K562 (cell line): ENCODE measurements at regions not wholly inside any gene's neighbourhood (a gene's known extent, or its start where the extent isn't known, plus 50 kb on each side); places are given as distances from the start of the nearest gene placed in this dataset.

ENCODE experiments used
- ATAC-seq: fragments of 200-7000 bp; cut with Tn5 transposase; 3 replicates; pipeline ENCODE4 v1.9.1; 2020; ENCODE audit warnings: moderate library complexity
- BruUV-seq: library from RNA; stranded (reverse); fragments of 400-500 nt; replicated peaks from 2 replicates; lab custom pipeline; 2021; lab: Mats Ljungman, UMichigan
- CTCF ChIA-PET: fragments of 300-600 bp; formaldehyde crosslinking; extraction: SDS; loops from one replicate; lab custom pipeline; 2021; ENCODE audit warnings: low intra/inter-chr PET ratio; lab: Yijun Ruan, JAX
- POLR2A ChIA-PET: fragments of 300-600, 350-650 bp; sonication (Branson Sonifier 250); formaldehyde crosslinking; extraction: SDS; loops from one replicate; lab custom pipeline; 2021; ENCODE audit warnings: antibody characterized with exemption, inconsistent platforms; lab: Yijun Ruan, JAX
- DNase-seq, 4 experiments: peaks; one replicate each; pipeline versions ENCODE4 v3.0.0 to v3.0.0-alpha.2; 2011 to 2018; ENCODE audit warnings: low spot score in 3 of 4, mixed read lengths in 3 of 4; ENCODE audit errors: extremely low read depth in 1 of 4
- FAIRE-seq: peaks from 2 replicates; lab custom pipeline; 2011; peaks lifted over from hg19 to GRCh38; lab: Jason Lieb, UNC
- H2AFZ ChIP-seq: 2 replicates; pipeline ENCODE4 v1.6.0; 2011; ENCODE audit warnings: low read depth, low read length, control low read depth, inconsistent platforms
- H3K27ac ChIP-seq: fragments of 200-600 bp; 3 replicates; pipeline ENCODE4 v1.8.0; 2011; ENCODE audit warnings: low read depth, mild to moderate bottlenecking, control low read depth, inconsistent platforms, low read length, moderate library complexity, mixed read lengths; ENCODE audit errors: extremely low read depth
- H3K27me3 ChIP-seq, 2 experiments: fragments of 300-600 bp in 1 of 2; 2 replicates in 1 of 2; 3 replicates in 1 of 2; pipeline versions ENCODE4 v1.6.0 to v1.8.0; 2011; ENCODE audit warnings: inconsistent platforms in 2 of 2, low read length in 2 of 2, mild to moderate bottlenecking in 1 of 2, mixed read lengths in 1 of 2, moderate library complexity in 1 of 2; ENCODE audit not compliant: control insufficient read depth in 2 of 2, insufficient read depth in 2 of 2
- H3K36me3 ChIP-seq: fragments of 300-600 bp; 3 replicates; pipeline ENCODE4 v1.8.0; 2011; ENCODE audit warnings: mild to moderate bottlenecking, low read length, inconsistent platforms; ENCODE audit not compliant: control insufficient read depth, insufficient read depth
- H3K4me1 ChIP-seq, 2 experiments: fragments of 200-600 bp in 1 of 2; replicated peaks in 1 of 2; 2 replicates in 1 of 2; 3 replicates in 1 of 2; pipeline versions ENCODE4 v1.5.1 to v1.8.0; 2011; ENCODE audit warnings: inconsistent platforms in 2 of 2, low read length in 2 of 2, mild to moderate bottlenecking in 1 of 2, mixed read lengths in 1 of 2, moderate library complexity in 1 of 2; ENCODE audit not compliant: control insufficient read depth in 2 of 2, insufficient read depth in 2 of 2
- H3K4me2 ChIP-seq: 2 replicates; pipeline ENCODE4 v1.6.1; 2011; ENCODE audit warnings: low read length, control low read depth, inconsistent platforms, mixed read lengths; ENCODE audit not compliant: insufficient read depth
- H3K4me3 ChIP-seq: fragments of 200-600 bp; sonication (generic), shearing (Covaris generic); 2 replicates; pipeline ENCODE4 v1.5.1; 2016; ENCODE audit warnings: control low read depth, inconsistent platforms
- H3K79me2 ChIP-seq: fragments of 200-600 bp; 3 replicates; pipeline ENCODE4 v1.8.0; 2011; ENCODE audit warnings: low read length, inconsistent platforms; ENCODE audit not compliant: control insufficient read depth, insufficient read depth
- H3K9ac ChIP-seq, 2 experiments: 2 replicates each; pipeline versions ENCODE4 v1.6.0 to v1.6.1; 2011; ENCODE audit warnings: low read depth in 2 of 2, low read length in 2 of 2, control low read depth in 1 of 2, inconsistent platforms in 1 of 2, mild to moderate bottlenecking in 1 of 2, mixed read lengths in 1 of 2; ENCODE audit not compliant: insufficient read depth in 1 of 2
- H3K9me1 ChIP-seq: one replicate; pipeline ENCODE4 v1.6.0; 2011; ENCODE audit warnings: inconsistent platforms, mild to moderate bottlenecking, low read length, moderate library complexity; ENCODE audit not compliant: control insufficient read depth, insufficient read depth
- H3K9me3 ChIP-seq: replicated peaks from 2 replicates; pipeline ENCODE4 v1.5.1; 2011; ENCODE audit warnings: low read depth, low read length, inconsistent platforms; ENCODE audit not compliant: control insufficient read depth, insufficient read depth
- H4K20me1 ChIP-seq: replicated peaks from 2 replicates; pipeline ENCODE4 v1.6.1; 2011; ENCODE audit warnings: low read length, inconsistent platforms, mixed read lengths; ENCODE audit not compliant: control insufficient read depth, insufficient read depth
- ASH1L ChIP-seq: fragments of 450-650 bp; IDR thresholded peaks from 2 replicates; pipeline ENCODE4 v1.6.1; 2018; ENCODE audit warnings: borderline replicate concordance, mild to moderate bottlenecking, low read depth; ENCODE audit not compliant: partially characterized antibody
- FOS ChIP-seq: IDR thresholded peaks from 3 replicates; pipeline ENCODE4 v1.6.1; 2011; ENCODE audit not compliant: insufficient read length; ENCODE audit errors: extremely low read depth
- KDM4B ChIP-seq, 2 experiments: fragments of 450-650 bp in 1 of 2; sonication (generic) in 1 of 2; IDR thresholded peaks; 2 replicates each; pipeline ENCODE4 v1.6.1; 2016 to 2017; ENCODE audit warnings: borderline replicate concordance in 2 of 2, antibody characterized with exemption in 1 of 2, low read depth in 1 of 2, mild to moderate bottlenecking in 1 of 2
- KLF13 ChIP-seq: fragments of 450-650 bp; IDR thresholded peaks from 2 replicates; pipeline ENCODE4 v1.6.1; 2016; ENCODE audit warnings: missing genetic modification characterization, low read depth, mild to moderate bottlenecking, missing compliant biosample characterization, moderate library complexity, borderline replicate concordance
- NFYB ChIP-seq: IDR thresholded peaks from 2 replicates; pipeline ENCODE4 v1.6.1; 2011; ENCODE audit warnings: mild to moderate bottlenecking, moderate library complexity; ENCODE audit not compliant: insufficient read length; ENCODE audit errors: extremely low read depth
- PHF21A ChIP-seq: fragments of 450-650 bp; IDR thresholded peaks from 2 replicates; pipeline ENCODE4 v1.6.1; 2017; ENCODE audit warnings: low read depth, borderline replicate concordance
- POLR3A ChIP-seq: IDR thresholded peaks from 2 replicates; pipeline ENCODE4 v1.6.1; 2011; ENCODE audit warnings: borderline replicate concordance, mild to moderate bottlenecking, moderate library complexity; ENCODE audit not compliant: insufficient read length, insufficient read depth; ENCODE audit errors: extremely low read depth
- RAD51 ChIP-seq: fragments of 450-650 bp; IDR thresholded peaks from 2 replicates; pipeline ENCODE4 v1.7.1; 2016; ENCODE audit warnings: low read depth, mild to moderate bottlenecking, borderline replicate concordance
- RBM25 ChIP-seq: fragments of 200-400 bp; formaldehyde crosslinking; IDR thresholded peaks from 2 replicates; pipeline ENCODE4 v1.6.1; 2018; ENCODE audit warnings: low read length, low read depth, moderate library complexity; ENCODE audit not compliant: severe bottlenecking
- TCF3 ChIP-seq: sonication (generic); formaldehyde crosslinking; IDR thresholded peaks from 2 replicates; pipeline ENCODE4 v1.4.0; 2020; ENCODE audit warnings: mild to moderate bottlenecking, missing genetic modification reagents
- USF1 ChIP-seq: sonication (generic); formaldehyde crosslinking; IDR thresholded peaks from 2 replicates; pipeline ENCODE4 v1.9.0; 2022; ENCODE audit warnings: mild to moderate bottlenecking, missing genetic modification reagents
- ZNF263 ChIP-seq: sonication (generic); formaldehyde crosslinking; IDR thresholded peaks from 2 replicates; pipeline ENCODE4 v1.8.0; 2022; ENCODE audit warnings: mild to moderate bottlenecking, missing genetic modification reagents, borderline replicate concordance
- WGBS: fragments of 100-300 bp; shearing (Covaris generic); methylation state at CpG from one replicate; pipeline ENCODE4 v1.1.6; 2016; ENCODE audit warnings: low coverage, mixed read lengths; ENCODE audit not compliant: insufficient coverage; ENCODE audit errors: missing lambda C conversion rate; 5-methylcytosine and 5-hydroxymethylcytosine counted together
- in situ Hi-C: fragments of 300-500 bp; cut with MboI; formaldehyde crosslinking; loops from 4 replicates; pipeline ENCODE4 v1.15.0; 2018; ENCODE audit warnings: inconsistent platforms, mixed read lengths
- intact Hi-C: fragments of 100-400 bp; cut with micrococcal nuclease; formaldehyde crosslinking; loops from 2 replicates; pipeline ENCODE4 v1.14.2; 2022
- TF ChIP-seq, protein P1 (sequence below): sonication (generic); formaldehyde crosslinking; IDR thresholded peaks from 2 replicates; pipeline ENCODE4 v1.5.0; 2020; ENCODE audit warnings: missing genetic modification reagents

DNA sequence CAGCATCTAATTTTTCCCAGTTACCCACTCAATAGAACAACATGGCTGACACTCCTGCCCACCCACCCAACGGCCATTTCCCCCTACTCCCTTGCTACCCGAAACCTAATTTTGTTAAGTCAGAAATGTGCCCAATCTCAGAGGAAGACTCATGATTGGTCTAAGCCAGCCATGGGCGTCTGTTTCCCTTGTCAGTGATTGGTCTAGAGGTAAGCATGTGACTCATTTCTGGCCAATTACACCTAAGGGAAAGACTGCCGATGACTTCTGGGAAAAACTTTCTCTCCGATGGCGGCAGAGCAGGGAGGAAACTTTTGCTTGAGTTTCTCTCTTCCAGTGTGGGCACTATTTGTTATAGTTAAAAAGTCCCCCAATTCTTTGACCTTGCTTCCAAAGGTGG, 72.9 kb downstream of the RPLP1 start:
- Histone ChIP-seq H3K27me3 (peaks cover 10 to 44% of the 10 kb centered on the region in 2 experiments; a peak in 4 of 5 replicates), H3K9me3 (no peaks in the 10 kb centered on the region), H2AFZ (peak overlapping the region; percentile 69)
- peak; percentile 19 to 70 (median 64) for DNase-seq
- intact Hi-C loops (no loop called here), in situ Hi-C loops (no loop called here)
- 3% methylated on average over 6 of the region's 6 CpGs for WGBS
- ChIA-PET POLR2A (interaction anchor here (1.8 kb wide), 1 partner anchor 14 kb away, joined by 5 read pairs; no protein-coding TSS in a partner anchor), CTCF (no interaction called here)
- no TSS peak for BruUV-seq
- no peak for TF ChIP-seq KLF13 (tag)
- TF ChIP-seq RBM25: peak; percentile 75
- no peak for TF ChIP-seq ZNF263 (CRISPR knock-in tag)
- peak; percentile 31 for TF ChIP-seq ASH1L
- peak; percentile 64 for TF ChIP-seq FOS
- peak; percentile 54 for TF ChIP-seq USF1 (CRISPR knock-in tag)
- no peak for TF ChIP-seq KDM4B (IDR thresholded peaks at IDR 0.05; ENCODE audit: borderline replicate concordance in 2 of 2, low read depth in 1 of 2)
- TF ChIP-seq TCF3 (CRISPR knock-in tag): no peak
- peak; percentile 94 for TF ChIP-seq NFYB
- 0 out of 2 replicates have a peak, but pooled peaks have one; percentile 26 for TF ChIP-seq PHF21A
- no peak for TF ChIP-seq POLR3A
- TF ChIP-seq, protein P1, sequence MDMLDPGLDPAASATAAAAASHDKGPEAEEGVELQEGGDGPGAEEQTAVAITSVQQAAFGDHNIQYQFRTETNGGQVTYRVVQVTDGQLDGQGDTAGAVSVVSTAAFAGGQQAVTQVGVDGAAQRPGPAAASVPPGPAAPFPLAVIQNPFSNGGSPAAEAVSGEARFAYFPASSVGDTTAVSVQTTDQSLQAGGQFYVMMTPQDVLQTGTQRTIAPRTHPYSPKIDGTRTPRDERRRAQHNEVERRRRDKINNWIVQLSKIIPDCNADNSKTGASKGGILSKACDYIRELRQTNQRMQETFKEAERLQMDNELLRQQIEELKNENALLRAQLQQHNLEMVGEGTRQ (CRISPR knock-in tag): peak; percentile 77
- TF ChIP-seq RAD51: peak; percentile 71
- TF ChIP-seq, all 486 proteins: peak for 8
- Histone ChIP-seq H3K4me1 (peaks cover 0 to 3% of the 10 kb centered on the region in 2 experiments; a peak in 1 of 5 replicates), H3K4me3 (0 out of 2 replicates have a peak overlapping the region, but pooled peaks have one; percentile 8), H3K27ac (no peak overlapping the region), H3K4me2 (peak overlapping the region; percentile 53), H3K9ac (no peak overlapping the region), H3K79me2 (no peaks in the 10 kb centered on the region), H3K9me1 (no peaks in the 10 kb centered on the region), H3K36me3 (no peaks in the 10 kb centered on the region), H4K20me1 (no peaks in the 10 kb centered on the region)
- FAIRE-seq (peak; percentile 35), ATAC-seq (peak; percentile 85)
